Endometrial microvascular endothelial cells (primary cell): ENCODE measurements at regions not wholly inside any gene's neighbourhood (a gene's known extent, or its start where the extent isn't known, plus 50 kb on each side); places are given as distances from the start of the nearest gene placed in this dataset.

Source experiments
- in situ Hi-C: cut with HindIII; loops from 2 replicates; pipeline ENCODE4 v1.10.0; 2017; ENCODE audit warnings: low sequenced_read_pairs, low pct_unique_long_range_greater_than_20kb; ENCODE audit errors: inconsistent ontology term

DNA sequence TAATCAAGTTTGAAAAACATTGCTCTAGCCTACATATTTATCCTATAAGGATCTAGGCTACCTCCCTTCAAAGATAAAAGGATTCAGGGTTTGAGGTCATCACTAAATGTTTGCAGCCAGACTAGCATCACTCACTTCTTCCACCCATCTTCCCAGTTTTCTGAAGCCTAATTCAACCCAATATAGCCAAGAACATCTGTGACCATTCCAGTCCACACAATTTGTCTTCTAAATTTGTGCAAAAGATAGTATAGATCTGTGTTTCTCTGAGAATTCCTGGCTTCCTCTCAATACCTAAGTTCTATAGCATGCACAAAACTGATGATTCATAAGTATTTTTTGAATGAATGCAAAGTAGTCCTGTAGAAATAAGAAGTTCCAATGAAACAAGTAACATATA is 103.0 kb upstream of the CDK1 start:
- in situ Hi-C loops: no loop called here

DNA sequence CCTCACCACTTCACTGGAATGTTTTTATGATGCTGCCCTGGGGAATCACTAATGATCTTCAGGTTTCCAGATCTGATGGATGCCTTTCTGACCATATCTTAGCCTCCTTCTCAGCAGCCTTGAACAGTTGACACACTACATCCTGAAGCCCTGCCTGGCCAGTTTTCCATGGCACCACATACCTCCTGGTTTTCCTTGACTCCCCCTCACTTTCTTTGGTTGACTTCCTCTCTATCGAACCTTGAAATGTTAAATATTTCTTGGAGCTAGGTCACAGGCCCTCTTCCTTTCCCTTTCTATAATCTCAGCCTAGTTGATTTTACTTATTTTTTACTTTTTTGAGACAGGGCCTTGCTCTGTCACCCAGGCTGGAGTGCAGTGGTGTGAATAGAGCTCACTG is 108.8 kb upstream of the CDK1 start:
- in situ Hi-C loops: no loop called here

DNA sequence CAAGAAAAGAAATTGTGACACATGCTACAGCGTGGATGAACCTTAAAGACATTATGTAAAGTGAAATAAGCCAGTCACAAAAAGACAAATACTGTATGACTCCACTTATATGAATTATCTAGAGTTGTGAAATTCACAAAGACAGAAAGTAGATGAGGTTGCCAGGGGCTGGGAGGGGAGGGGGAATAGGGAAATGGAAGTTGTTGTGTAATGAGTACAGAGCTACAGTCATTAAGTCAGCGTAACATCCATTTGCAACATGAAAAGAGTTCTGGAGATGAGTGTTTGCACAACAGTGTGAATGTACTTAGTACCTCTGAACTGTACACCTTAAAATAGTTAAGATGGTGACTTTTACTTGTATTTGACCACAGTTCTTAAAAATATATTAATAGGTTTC is 112.1 kb upstream of the CDK1 start:
- in situ Hi-C loops: no loop called here

GRCh38 chr10:60664859-60665258 is 113.4 kb upstream of the CDK1 start:
- in situ Hi-C loops: no loop called here

- in situ Hi-C loops: no loop called here
Measured at GRCh38 chr10:60663850-60664249, 114.4 kb upstream of the CDK1 start.

DNA sequence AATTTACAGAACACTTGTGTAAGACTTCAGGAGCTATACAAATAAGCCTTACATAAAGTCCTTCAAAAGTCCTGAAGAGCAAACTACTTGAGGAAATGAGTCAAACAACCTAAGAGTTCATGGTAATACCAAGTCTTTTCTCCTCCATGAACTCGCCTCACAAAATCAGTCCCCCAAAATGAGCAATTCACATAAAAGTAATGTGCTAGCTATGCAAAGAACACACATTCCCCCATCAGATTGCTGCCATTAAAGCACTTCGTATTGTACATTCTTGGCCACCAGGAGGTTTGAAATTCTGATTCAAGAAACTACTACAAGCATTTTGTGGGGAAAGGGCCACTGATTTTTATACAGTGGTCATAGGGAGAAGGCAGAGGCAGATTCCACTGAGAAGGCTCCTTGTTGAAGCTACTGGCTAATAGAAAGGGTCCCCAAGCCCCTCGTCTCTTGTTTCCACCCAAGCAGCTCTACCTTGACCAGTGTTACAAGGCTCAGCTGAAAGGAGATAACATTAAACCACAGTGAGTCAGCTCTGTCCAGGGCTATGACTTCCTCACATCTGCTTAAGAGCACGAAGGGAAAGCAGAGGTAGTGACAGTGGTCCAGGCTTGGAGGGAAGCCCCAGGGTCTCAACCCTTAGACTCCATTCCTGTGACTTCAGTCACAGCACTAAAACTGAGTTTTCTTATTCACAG is 115.2 kb upstream of the CDK1 start:
- in situ Hi-C loops: no loop called here

- in situ Hi-C loops: no loop called here
Measured at GRCh38 chr10:60661637-60662036, 116.6 kb upstream of the CDK1 start.

DNA sequence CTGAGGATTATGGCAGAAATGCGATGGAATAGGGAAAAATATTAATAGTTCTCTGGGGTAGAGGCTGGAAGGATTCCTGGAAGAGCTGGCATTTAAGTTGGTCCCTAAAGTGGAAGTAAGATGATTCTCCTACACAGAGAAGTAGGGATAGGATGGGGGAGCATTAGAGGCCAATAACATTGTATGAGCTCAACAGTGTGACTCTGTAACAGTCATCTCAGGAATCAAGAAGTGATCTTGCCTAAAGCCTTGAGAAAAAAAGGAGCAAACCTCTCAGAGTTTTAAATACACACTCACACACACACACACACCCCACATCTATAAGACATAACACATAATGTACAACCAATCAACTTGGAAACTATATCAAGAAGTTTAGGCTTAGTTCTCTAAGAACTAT is 117.7 kb upstream of the CDK1 start:
- in situ Hi-C loops: no loop called here

- in situ Hi-C loops: no loop called here
Measured at GRCh38 chr10:60654813-60655464, 123.3 kb upstream of the CDK1 start.

DNA sequence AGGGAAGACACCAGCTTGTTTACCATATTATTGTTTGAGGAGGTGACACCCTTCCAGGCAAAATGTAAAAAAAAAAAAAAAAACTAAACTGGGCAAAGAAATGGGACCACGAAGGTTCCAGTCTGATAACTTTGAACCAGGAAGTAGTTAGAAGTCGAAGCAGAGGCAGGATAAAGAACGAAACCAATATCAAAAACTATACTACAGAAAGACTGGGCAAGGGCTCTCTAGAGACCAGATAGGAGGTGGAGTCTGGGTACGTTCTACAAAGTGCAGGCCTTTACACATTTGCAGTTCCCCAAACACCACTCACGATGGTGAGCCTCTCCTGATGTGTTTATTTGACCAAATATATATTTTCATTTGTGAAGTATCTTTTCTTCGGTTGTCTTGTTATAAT is 125.7 kb upstream of the CDK1 start:
- in situ Hi-C loops: no loop called here

DNA sequence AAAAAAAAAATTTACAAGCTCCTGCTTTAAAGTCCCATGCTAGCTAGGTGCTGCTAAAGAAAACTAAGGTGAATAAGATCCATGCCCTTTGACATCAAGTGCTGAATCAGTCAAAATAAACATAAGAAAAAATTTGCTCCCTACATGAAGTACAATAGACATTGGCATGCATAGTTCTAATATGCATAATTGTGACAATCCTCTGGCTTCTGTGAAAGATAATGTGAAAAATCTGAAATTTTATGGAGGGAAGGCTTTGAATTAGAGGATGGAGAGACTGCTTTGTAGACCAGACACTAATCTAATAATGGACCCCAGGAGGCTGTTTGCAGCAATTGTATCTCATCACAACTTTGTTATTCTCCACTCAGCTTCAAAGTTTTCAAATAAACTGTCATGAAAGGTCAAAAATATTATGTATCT is 127.9 kb upstream of the CDK1 start:
- in situ Hi-C loops: no loop called here

- in situ Hi-C loops: no loop called here
Measured at GRCh38 chr10:60649485-60650377, 128.5 kb upstream of the CDK1 start.

DNA sequence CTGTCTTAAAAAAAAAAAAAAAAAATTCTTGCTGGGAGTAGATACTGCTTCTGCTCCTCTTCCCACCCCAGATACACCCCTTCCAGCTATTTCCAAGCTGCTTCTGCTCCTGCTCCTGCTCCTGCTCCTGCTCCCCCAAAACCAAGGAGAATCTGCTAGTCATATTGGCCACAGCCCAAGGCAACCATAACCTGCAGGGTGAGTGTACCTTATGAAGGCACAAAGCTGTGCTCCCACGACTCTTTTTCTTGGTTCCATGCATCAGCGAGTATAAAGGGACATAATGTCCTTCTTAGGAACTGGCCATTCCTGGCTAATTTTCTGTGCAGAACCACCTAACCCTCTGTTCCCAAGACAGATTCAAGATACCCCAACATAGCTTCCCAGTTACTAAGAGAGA is 129.5 kb upstream of the CDK1 start:
- in situ Hi-C loops: no loop called here

GRCh38 chr10:60646966-60647796 is 131.1 kb upstream of the CDK1 start:
- in situ Hi-C loops: no loop called here

GRCh38 chr10:60645980-60646379 is 132.3 kb upstream of the CDK1 start:
- in situ Hi-C loops: no loop called here

DNA sequence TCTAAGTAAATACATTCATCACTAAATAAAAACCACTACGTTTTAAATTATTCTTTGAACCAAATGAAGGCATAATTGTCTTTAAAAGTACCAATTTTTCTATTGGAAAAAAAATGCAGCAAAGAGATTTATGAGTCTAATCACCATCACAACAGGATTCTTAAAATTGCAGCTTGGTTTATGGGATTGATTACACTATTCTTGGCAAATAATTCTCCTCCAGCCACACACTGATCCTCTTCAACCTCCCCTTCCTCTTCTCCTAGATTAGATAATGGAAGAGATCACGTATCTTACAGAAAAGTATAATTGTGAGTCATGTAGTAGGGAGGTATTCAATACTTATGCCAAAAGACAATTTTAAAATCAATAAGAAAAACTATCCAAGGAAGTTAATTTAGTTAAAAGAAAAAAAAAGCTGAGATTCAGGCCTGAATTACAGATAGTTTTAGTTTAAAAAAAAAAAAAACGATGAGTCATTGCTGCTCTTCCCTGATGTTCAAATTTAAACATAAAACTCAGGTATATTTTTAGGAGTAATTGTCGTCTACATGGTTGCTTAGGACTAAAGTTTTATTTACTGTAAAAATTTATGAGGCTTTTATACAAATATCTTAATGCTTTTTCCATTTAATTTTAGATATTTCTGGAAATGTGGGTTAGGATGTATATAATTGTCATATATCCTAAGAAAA is 133.7 kb upstream of the CDK1 start:
- in situ Hi-C loops: no loop called here

DNA sequence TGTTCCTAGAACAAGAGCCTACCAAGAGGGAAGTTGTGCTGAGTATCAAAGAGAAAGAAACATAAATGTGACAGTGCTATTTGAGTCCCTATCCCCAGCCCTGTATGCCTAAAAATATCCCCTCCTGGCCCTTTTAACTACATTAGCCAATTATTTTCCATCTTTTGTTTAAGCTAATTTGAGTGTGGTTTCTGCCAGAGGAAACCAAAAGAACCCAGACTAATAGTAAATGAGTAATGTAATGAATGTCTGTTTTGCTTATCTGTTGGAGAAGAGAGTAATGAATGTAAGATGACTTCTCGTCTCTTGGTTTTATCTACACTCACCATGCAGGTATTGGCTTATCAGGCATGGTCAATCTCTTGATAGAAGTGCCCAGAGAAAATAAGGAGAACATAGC is 134.4 kb upstream of the CDK1 start:
- in situ Hi-C loops: no loop called here

DNA sequence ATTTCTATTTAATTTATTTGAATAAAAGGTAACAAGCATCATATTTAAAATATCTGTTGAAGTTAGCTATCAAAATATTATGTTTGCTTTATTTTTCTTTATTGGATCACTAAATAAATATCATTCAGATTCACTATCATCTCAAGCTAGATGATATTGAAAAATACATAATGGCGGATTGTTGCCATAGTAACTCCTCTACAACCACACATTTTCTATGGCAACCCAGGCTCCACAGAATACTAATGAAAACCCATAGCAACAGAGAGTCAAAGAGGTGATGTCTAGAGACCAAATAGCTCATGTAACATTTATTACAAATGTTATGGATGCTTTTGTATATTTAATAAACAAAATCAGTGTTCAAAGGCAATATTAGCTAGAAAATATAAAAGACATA is 148.9 kb upstream of the CDK1 start:
- in situ Hi-C loops: no loop called here
